IMR-90 (cell line): ENCODE measurements at regions not wholly inside any gene's neighbourhood (a gene's known extent, or its start where the extent isn't known, plus 50 kb on each side); places are given as distances from the start of the nearest gene placed in this dataset.

Experiments used
- ATAC-seq: fragments of 200-7000 bp; cut with Tn5 transposase; 2 replicates; pipeline ENCODE4 v1.9.1; 2020; ENCODE audit warnings: low read depth, mild to moderate bottlenecking, moderate library complexity
- BruUV-seq: library from RNA; stranded (reverse); fragments of 400-500 nt; replicated peaks from 2 replicates; lab custom pipeline; 2021; lab: Mats Ljungman, UMichigan
- CTCF ChIA-PET: fragments of 300-600 bp; formaldehyde crosslinking; extraction: SDS; loops from one replicate; lab custom pipeline; 2021; ENCODE audit warnings: antibody characterized with exemption; lab: Yijun Ruan, JAX
- POLR2A ChIA-PET: fragments of 300-600 bp; sonication (Branson Sonifier 250); formaldehyde crosslinking; loops from one replicate; lab custom pipeline; 2022; ENCODE audit warnings: antibody characterized with exemption; ENCODE audit not compliant: unreplicated experiment; lab: Charles Lee
- DNase-seq: peaks from one replicate; pipeline ENCODE4 v3.0.0; 2013
- H2AFZ ChIP-seq: replicated peaks from 2 replicates; pipeline ENCODE3; 2013; ENCODE audit warnings: low read length, mild to moderate bottlenecking; ENCODE audit not compliant: poor library complexity
- H2AK5ac ChIP-seq: 2 replicates; pipeline ENCODE4 v1.6.1; 2013; ENCODE audit warnings: low read depth, low read length, inconsistent platforms
- H2AK9ac ChIP-seq: replicated peaks from 2 replicates; pipeline ENCODE3; 2013; ENCODE audit warnings: mild to moderate bottlenecking, low read depth, low read length, moderate library complexity; ENCODE audit not compliant: poor library complexity
- H2BK120ac ChIP-seq: 2 replicates; pipeline ENCODE4 v1.6.1; 2013; ENCODE audit warnings: low read depth, low read length, inconsistent platforms
- H2BK15ac ChIP-seq: 3 replicates; pipeline ENCODE4 v1.6.1; 2013; ENCODE audit warnings: low read depth, low read length, inconsistent platforms
- H2BK20ac ChIP-seq: 2 replicates; pipeline ENCODE4 v1.6.1; 2013; ENCODE audit warnings: low read depth, mild to moderate bottlenecking, inconsistent platforms, low read length, moderate library complexity
- H2BK5ac ChIP-seq: 2 replicates; pipeline ENCODE4 v1.6.1; 2013; ENCODE audit warnings: mild to moderate bottlenecking, low read depth, low read length, inconsistent platforms; ENCODE audit not compliant: poor library complexity, severe bottlenecking
- H3K14ac ChIP-seq: replicated peaks from 2 replicates; pipeline ENCODE4 v1.6.1; 2013; ENCODE audit warnings: low read depth, low read length, inconsistent platforms
- H3K18ac ChIP-seq: 2 replicates; pipeline ENCODE4 v1.6.1; 2013; ENCODE audit warnings: low read depth, low read length, control low read depth
- H3K23ac ChIP-seq: 2 replicates; pipeline ENCODE4 v1.6.1; 2013; ENCODE audit warnings: low read depth, low read length, inconsistent platforms
- H3K27ac ChIP-seq: 2 replicates; pipeline ENCODE4 v1.5.1; 2013; ENCODE audit warnings: mild to moderate bottlenecking, control low read depth, low read length; ENCODE audit not compliant: insufficient read depth
- H3K27me3 ChIP-seq: 2 replicates; pipeline ENCODE4 v1.6.1; 2013; ENCODE audit warnings: low read length; ENCODE audit not compliant: control insufficient read depth, insufficient read depth
- H3K36me3 ChIP-seq: 2 replicates; pipeline ENCODE4 v1.6.1; 2013; ENCODE audit warnings: low read length, mixed read lengths; ENCODE audit not compliant: control insufficient read depth, insufficient read depth
- H3K4ac ChIP-seq: 2 replicates; pipeline ENCODE4 v1.6.1; 2013; ENCODE audit warnings: low read depth, low read length, inconsistent platforms
- H3K4me1 ChIP-seq: 2 replicates; pipeline ENCODE4 v1.6.1; 2013; ENCODE audit warnings: low read length, mixed read lengths; ENCODE audit not compliant: control insufficient read depth, insufficient read depth
- H3K4me2 ChIP-seq: 2 replicates; pipeline ENCODE4 v1.6.1; 2013; ENCODE audit warnings: low read depth, mild to moderate bottlenecking, control low read depth, low read length, moderate library complexity
- H3K4me3 ChIP-seq: 2 replicates; pipeline ENCODE4 v1.5.1; 2013; ENCODE audit warnings: low read depth, mild to moderate bottlenecking, control low read depth, low read length, moderate library complexity; ENCODE audit not compliant: insufficient read depth
- H3K56ac ChIP-seq: 2 replicates; pipeline ENCODE4 v1.6.1; 2013; ENCODE audit warnings: low read length, inconsistent platforms; ENCODE audit not compliant: insufficient read depth; ENCODE audit errors: extremely low read depth
- H3K79me1 ChIP-seq, 2 experiments: 2 replicates each; pipeline ENCODE4 v1.6.1; 2013; ENCODE audit warnings: low read length in 2 of 2, inconsistent platforms in 1 of 2, low read depth in 1 of 2
- H3K9ac ChIP-seq: 2 replicates; pipeline ENCODE4 v1.6.1; 2013; ENCODE audit warnings: low read depth, low read length, control low read depth
- H3K9me1 ChIP-seq: 2 replicates; pipeline ENCODE4 v1.6.1; 2013; ENCODE audit warnings: low read length, inconsistent platforms; ENCODE audit not compliant: insufficient read depth
- H3K9me3 ChIP-seq: 2 replicates; pipeline ENCODE4 v1.6.1; 2013; ENCODE audit warnings: low read length; ENCODE audit not compliant: control insufficient read depth, insufficient read depth
- H4K20me1 ChIP-seq: 2 replicates; pipeline ENCODE4 v1.6.1; 2013; ENCODE audit warnings: low read length, inconsistent platforms; ENCODE audit not compliant: insufficient read depth
- H4K5ac ChIP-seq: 2 replicates; pipeline ENCODE4 v1.6.1; 2013; ENCODE audit warnings: mild to moderate bottlenecking, low read depth, low read length, control low read depth
- H4K8ac ChIP-seq, 2 experiments: 2 replicates each; pipeline ENCODE4 v1.6.1; 2013; ENCODE audit warnings: low read depth in 2 of 2, low read length in 2 of 2, control low read depth in 1 of 2, inconsistent platforms in 1 of 2
- H4K91ac ChIP-seq: 2 replicates; pipeline ENCODE4 v1.6.1; 2013; ENCODE audit warnings: low read depth, low read length, inconsistent platforms; ENCODE audit not compliant: insufficient read depth
- MAFK ChIP-seq: IDR thresholded peaks from 2 replicates; pipeline ENCODE4 v1.6.1; 2012; ENCODE audit warnings: low read depth, low read length, improper control_type of control experiment
- MAZ ChIP-seq: IDR thresholded peaks from 2 replicates; pipeline ENCODE4 v1.6.1; 2012; ENCODE audit warnings: low read depth, mild to moderate bottlenecking, low read length, improper control_type of control experiment, moderate library complexity, borderline replicate concordance
- RFX5 ChIP-seq: IDR thresholded peaks from 2 replicates; pipeline ENCODE4 v1.8.0; 2012; ENCODE audit warnings: low read depth, mild to moderate bottlenecking, low read length, moderate library complexity
- SMC3 ChIP-seq: fragments of 150-350 bp; IDR thresholded peaks from 2 replicates; pipeline ENCODE4 v1.6.1; 2016; ENCODE audit warnings: low read depth, mild to moderate bottlenecking, antibody characterized with exemption, low read length, moderate library complexity
- USF2 ChIP-seq: fragments of 150-350 bp; IDR thresholded peaks from 2 replicates; pipeline ENCODE4 v1.6.1; 2017; ENCODE audit warnings: mild to moderate bottlenecking, antibody characterized with exemption, low read length, low read depth
- WGBS, 2 experiments: methylation state at CpG; one replicate each; pipeline versions ENCODE4 v1.1.5 to v1.1.7; 2013; ENCODE audit warnings: missing lambda C conversion rate in 2 of 2; ENCODE audit not compliant: insufficient read length in 1 of 2; ENCODE audit errors: extremely low coverage in 2 of 2; 5-methylcytosine and 5-hydroxymethylcytosine counted together
- dilution Hi-C: fragments of 300-500 bp; cut with HindIII; formaldehyde crosslinking; loops from one replicate; pipeline ENCODE4 v1.14.3; 2018; ENCODE audit warnings: low sequenced_read_pairs; ENCODE audit not compliant: unreplicated experiment
- in situ Hi-C: fragments of 300-500 bp; cut with MboI; formaldehyde crosslinking; loops from 3 replicates; pipeline ENCODE4 v1.14.3; 2019; ENCODE audit warnings: low sequenced_read_pairs, inconsistent platforms, mixed read lengths
- intact Hi-C: fragments of 100-400 bp; cut with micrococcal nuclease; formaldehyde crosslinking; loops from 2 replicates; pipeline ENCODE4 v1.10.0; 2022

DNA sequence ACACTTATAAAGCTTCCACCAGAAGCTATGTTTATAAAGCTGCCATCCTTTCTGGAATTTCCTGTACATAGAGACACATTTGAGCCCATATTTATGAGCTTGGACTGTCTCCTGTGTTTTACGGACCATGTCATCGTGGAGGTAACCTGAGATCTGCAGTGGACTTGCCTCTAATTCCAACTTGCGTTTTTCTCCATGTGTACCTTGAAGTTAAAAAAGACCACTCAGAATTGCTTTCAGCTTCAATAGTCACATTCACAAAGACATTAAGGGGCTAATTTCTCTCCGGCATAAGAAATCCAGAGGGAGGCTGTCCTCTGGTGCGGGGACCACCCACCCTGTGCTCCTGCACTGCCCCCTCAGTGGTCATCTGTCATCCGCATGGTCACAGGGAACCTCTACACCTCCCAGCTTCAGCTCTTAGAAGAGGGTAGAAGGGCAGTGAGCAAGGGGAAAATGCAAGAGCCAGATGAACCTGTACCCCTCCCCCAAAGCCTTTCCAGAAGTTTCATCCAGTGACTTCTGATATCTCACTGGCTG is 521.4 kb upstream of the CAMK1G start:
- Histone ChIP-seq H3K4me1 (no peaks in the 10 kb centered on the region), H3K27ac (no peak overlapping the region), H3K9me3 (peaks cover 12% of the 10 kb centered on the region; the same call in 1 of the 2 replicates), H4K20me1 (no peaks in the 10 kb centered on the region), H4K8ac (no peak overlapping the region), H3K14ac (no peak overlapping the region), H2AFZ (no peak overlapping the region), H4K91ac (no peak overlapping the region), H2AK9ac (no peak overlapping the region), H3K9me1 (no peaks in the 10 kb centered on the region), H2BK20ac (no peak overlapping the region), H2BK15ac (no peak overlapping the region), H3K56ac (no peak overlapping the region), H2BK120ac (no peak overlapping the region), H3K4me3 (no peak overlapping the region), H3K79me1 (no peaks in the 10 kb centered on the region), H3K23ac (no peak overlapping the region), H4K5ac (no peak overlapping the region), H3K4me2 (no peak overlapping the region), H3K36me3 (no peaks in the 10 kb centered on the region), H3K27me3 (no peaks in the 10 kb centered on the region), H3K4ac (no peak overlapping the region), H3K18ac (no peak overlapping the region), H2BK5ac (no peak overlapping the region), H3K9ac (no peak overlapping the region), H2AK5ac (no peak overlapping the region)
- no peak for DNase-seq
- no peak for TF ChIP-seq MAZ
- no peak for TF ChIP-seq USF2
- no peak for TF ChIP-seq SMC3
- no peak for TF ChIP-seq MAFK
- TF ChIP-seq RFX5 = no peak
- ATAC-seq = no peak
- WGBS, 2 experiments = no CpG with 5 or more reads among the region's 6 CpGs
- BruUV-seq = no TSS peak
- dilution Hi-C loops = no loop called here
- intact Hi-C loops = no loop called here
- in situ Hi-C loops = no loop called here
- ChIA-PET CTCF (no interaction called here), POLR2A (no interaction called here)
